HG02938 (cell line): ENCODE measurements at regions not wholly inside any gene's neighbourhood (a gene's known extent, or its start where the extent isn't known, plus 50 kb on each side); places are given as distances from the start of the nearest gene placed in this dataset.

ENCODE experiments used
- ATAC-seq: cut with Tn5 transposase; IDR thresholded peaks from one replicate; pipeline ENCODE4 v1.9.1; 2021; ENCODE audit warnings: mild to moderate bottlenecking, moderate library complexity; ENCODE audit not compliant: unreplicated experiment

DNA sequence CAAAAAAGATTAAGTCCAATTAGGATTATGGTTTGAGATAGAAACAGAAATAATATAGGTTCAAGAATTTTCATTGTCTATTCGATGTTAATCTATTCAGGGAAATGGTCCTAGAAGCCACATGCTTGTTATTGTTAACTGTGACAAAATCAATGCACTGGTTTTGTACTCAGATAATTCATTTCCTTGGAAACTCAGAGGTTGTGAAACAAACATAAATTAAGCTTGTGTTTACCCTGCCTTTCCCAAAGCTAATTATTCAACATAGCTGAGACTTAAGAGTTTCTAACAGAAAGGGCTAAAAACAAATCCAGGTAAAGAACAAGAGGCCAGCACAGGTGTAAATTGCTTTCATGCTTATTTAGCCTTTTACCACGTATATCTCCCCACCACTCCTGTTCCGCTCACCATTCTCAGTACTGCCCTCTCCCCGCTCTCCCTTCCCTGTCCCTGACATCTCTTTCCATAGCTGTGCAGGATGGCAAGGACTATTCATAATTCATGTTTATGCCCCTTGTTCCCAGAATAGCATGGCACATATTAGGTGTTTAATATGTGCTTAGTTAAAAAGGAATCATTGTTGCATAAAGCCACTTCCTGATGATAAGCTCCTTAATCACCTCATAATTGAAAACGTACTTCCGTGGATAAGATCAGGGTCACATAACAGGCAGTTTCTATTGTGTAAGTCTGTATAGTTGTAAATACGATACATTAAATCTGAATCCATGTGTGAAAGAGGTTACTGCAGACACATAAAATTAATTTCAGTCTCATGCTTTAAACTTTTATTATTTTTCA lies 131.8 kb upstream of the USP15 start:
- no peak for ATAC-seq

DNA sequence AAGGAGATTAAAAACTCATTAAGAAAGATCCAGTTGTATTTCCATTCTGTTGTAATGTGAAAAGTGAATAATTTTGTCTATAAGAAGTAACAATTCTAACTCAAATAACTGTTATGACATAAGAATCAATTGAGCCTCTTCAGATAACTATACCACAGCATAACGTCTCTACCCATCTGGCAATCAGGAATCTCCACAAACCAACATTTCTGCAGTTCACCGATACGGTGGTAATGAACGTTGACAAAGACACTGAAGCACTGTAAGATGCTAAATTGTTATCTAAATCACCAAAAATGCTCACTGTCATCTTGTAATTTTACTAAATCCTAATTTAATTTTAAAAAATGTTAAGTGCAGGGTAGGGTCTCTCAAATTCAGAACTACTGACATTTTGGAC lies 130.9 kb upstream of the USP15 start:
- ATAC-seq: no peak

DNA sequence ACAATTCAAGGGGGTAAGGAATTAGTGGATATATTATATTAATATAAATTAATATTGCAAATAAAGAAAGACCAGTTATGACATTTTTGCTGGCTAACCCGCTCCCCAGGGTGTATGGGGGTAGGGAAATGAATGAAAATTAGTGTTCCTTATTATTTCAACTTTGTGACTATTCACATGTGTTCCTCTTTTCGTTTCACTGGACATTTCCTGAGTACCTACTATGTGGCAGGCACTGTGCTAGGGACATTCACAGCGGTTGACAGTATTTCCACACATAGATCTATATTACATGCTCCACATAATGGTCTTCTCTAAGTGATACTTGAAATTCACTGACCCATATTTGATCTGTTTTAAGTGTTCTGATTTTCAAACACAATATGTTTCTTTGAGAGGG lies 129.8 kb upstream of the USP15 start:
- ATAC-seq: no peak

DNA sequence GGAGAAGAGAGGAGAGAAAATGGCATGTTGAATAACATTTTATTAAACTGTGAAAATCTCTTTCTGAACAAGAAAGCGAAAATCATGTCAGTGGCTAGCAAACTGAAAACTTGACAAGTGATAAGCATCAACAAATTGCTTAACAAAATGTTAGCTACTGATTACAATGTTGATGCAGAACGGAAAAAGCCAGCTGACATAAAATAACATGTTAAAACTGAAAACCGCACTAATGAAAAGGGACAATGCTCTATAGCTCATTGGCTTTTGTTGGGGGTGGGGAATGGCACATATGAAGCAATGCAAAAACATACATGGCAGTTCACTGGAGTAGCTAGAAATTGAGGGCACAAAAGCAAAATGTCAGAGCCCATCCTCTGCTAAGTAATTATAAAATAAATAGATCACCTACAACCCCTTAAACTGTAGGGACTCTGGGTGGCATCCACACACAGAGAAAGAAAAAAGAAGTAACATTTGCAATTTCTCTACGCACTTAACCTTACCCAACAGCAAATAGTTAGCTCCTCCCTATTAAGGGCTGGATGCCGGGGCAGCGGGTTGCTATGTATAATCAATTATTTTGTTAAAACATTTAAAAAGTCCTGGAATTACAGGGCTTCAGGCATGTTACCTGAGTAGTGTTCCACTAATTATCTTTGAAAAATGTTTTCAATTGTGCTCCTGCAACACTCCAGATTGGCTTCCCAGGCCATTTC lies 129.2 kb upstream of the USP15 start:
- ATAC-seq: no peak

DNA sequence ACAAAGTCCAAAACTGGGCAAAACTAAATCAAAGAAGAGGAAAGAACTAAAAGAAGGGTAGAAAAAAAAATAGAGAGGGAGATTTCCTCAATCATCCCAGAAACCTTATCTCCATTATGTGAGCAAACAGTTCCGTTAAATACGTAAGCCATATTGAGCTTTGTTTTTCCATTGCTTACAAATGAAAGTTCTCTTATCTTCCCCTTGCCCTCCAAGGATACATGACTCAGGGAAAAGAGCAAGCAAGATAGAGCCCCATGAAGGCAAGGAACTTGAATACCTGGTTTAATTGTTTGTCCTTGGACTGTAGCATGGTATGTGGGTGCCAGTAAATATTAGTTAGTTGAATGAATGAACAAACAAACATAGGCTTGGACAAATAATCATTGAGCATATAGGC lies 126.8 kb upstream of the USP15 start:
- no peak for ATAC-seq

DNA sequence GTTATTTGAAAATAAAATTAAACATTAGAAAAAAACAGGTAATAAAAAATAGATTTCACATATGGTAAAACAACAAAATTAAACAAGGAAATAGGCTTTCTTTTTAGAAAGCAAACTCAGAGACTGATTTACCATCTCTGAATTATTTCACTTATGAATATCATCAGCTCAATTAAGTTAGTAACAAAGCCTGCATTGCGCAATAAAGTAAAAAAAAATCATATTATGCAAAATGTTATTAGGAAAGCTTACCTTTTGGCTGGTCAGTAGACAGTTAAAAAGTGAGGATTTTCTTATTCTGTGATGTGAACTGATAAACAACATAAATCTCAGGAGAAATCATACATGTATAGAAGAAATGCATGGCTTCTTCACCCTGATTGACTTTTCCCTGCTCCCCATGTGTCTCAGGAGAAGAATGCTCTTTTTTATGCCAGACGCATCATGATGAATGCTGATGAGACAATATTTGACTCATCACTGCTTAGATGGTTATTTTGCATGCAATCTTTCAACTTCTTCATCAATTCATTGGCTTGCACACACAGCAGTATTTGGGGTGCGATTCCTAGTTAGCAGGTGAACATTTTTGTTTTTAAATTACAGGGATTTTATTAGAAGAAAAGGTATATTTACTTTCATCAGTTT lies 124.5 kb upstream of the USP15 start:
- ATAC-seq: no peak

DNA sequence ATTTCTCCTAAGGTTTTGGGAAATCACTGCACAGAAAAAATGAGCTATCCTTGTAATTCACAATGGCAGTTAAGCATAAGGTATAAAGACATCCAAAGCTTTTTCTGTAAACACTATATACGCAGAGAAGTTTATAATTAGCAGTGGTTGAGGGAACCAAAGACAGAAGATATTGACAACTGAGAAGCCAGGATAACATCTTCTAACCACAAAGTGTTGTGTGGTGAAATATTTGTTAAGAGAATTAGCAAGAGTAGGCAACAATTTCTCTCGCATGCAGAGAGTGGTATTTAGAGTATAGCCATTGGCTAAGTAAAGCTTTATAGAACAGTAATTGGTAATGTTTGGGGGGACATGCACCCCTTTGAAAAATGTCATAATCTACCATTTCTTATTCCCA lies 123.7 kb upstream of the USP15 start:
- ATAC-seq: no peak

DNA sequence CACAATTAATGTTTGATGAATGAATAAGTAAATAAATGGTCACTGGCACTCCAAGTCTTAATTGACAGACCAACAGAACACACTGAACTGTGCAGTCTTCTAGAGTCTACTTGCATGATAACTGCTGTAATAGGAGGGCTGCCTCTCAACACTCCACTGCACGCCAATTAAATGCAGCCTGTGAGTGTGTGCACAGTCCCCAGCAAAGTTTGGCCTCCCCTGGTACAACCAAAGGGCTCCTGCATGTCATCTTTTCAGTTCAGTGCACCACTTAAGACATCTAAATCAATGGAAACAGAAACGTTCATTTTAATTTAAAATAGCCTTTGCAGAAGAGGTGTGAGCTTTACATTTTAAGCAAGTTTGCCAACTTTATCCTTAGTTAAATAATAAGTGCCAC lies 121.7 kb upstream of the USP15 start:
- no peak for ATAC-seq

DNA sequence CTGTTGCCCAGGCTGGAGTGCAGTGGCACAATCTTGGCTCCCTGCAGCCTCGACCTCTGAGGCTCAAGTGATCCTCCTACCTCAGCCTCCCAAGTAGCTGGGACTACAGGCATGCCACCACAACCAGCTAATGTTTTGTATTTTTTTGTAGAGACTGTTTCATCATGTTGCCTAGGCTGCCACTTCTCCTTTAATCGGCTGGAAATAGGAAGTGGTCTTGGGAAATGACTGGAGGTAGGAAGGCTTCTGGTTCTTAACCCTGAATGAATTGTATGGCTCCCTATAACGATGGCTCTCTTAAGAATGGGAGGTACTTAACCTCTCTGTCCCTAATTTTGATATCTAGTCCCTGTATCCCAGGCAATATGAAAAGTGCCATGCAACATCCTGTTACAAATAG lies 113.9 kb upstream of the USP15 start:
- no peak for ATAC-seq

DNA sequence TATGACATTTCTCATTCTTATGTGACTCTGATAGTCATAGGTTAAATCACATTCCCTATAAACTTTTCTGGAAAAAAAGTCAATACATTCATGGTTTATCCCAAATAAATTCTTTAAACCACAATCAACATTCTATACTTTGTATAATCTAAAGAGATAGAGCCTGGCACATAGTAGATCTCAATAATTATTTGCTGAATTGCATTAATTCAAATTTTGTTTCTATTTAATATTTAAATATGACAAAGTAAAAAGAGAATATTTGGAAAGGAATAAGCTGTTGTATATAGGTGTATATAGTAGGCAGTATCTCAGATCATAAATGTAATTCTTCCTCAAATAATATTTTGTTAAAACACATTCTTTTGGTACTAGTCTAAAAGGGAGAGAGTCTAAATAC lies 102.2 kb upstream of the USP15 start:
- ATAC-seq: no peak

DNA sequence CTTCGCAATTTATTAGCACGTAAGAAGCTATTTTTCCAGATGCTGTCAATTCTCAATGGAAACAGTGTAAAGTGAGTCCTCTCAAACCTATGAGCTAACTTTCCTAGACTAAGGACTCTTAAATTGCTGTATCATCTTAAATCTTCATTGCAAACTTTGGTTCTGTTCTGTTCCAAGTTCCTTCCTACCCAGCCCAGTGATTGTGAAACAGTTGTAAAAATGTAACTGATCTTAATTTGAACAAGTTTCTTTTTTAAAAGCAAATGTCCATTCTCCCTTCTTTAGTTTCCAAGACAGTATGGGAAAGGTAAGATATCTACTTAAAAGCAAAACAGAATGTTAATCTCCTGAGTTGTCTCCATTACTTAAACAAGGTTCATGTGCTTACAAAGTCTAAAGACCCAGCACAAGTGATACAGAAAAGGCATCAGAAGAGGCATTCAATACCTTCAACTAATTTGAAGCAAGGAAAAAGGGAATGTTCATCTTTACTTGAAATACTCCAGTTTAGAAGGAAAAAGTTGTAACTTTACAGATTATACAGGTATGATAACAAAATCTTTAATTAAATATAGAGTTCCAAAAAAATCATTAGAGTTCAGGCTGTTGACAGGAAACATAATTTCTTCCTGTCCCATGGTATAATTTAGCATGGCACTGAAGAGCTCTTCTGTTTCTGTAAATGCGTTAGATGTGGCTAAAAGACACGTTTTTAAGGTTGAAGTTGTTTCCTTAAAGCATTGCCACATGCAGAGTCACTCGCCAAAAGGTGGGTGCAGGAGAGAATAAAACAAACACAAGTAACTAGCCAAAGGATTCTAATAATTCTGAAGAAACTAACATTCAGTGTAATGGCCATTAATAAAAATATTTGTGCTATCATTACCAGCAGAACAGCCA lies 101.5 kb upstream of the USP15 start:
- no peak for ATAC-seq

DNA sequence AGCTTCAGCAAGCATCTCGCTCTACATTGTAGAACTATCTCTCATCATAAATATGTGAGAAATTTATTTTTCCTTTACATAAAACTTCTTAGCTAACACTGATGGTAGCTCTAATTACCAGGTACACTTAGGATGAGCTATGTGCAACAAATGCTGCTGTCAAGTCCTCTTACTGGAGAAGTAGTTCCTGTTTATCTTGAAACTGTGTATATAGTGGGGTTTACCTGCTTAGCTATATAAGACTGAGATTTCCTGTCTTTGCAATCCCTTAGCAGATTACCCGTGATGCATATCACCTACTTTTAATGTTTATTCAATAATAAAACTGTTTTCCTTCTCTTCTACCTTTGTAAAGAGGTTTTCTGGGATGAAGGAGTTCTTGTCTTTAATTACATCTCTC lies 98.0 kb upstream of the USP15 start:
- no peak for ATAC-seq

DNA sequence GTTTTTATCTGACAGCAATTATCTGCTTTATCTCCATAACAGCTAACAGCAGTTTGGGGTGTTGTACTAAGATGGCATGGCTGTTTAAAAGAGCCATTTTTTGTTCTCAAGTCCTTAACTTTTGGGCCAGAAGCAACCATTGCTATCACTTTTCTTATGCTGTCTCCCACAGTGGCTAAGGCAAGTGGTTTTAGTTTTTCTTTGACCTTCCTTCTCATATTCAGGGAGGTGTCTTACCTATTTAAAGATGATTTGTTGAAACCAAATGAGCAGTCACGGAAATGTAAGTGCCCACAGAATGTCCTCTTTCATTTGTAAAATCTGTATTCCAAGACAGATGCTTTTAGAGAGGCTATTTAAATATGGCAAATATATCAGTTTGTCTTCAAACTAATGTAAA lies 96.8 kb upstream of the USP15 start:
- ATAC-seq: no peak

DNA sequence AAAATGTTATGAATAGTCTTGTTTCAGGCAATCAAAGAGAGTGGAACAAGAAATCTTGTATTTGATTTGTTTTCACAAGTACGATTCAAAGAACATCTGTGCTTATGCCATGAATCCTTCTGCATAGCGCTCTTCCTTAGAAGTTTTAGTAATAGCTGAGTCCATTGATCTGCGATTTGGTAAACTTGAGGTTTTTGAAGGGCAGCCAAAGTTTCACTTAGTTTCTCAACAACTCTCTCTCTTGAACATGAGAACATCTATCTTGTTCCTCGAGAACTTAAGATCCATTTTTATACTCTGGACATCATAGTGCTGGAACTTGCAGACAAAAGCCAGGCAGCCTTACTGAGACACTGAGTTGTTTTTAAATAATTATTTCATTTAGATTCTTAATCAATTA lies 96.2 kb upstream of the USP15 start:
- ATAC-seq: no peak

DNA sequence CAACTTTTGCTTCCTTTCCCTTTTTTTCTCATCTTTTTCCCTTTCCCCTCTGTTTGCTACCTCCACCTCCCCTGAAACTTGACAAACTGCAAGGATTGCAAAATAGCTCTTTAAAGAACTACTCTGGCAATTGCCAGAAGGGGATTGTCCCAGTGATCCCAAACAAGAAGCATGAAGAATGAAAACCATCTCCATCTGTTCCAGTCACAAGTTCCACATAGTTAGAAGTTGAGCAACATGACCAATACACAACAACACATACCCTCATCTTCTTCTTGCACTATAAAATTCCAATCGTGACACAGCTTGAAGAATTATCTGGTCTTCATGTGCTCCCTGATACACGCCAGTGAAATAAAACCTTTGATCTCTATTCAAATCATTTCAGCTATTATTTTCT lies 93.7 kb upstream of the USP15 start:
- no peak for ATAC-seq

DNA sequence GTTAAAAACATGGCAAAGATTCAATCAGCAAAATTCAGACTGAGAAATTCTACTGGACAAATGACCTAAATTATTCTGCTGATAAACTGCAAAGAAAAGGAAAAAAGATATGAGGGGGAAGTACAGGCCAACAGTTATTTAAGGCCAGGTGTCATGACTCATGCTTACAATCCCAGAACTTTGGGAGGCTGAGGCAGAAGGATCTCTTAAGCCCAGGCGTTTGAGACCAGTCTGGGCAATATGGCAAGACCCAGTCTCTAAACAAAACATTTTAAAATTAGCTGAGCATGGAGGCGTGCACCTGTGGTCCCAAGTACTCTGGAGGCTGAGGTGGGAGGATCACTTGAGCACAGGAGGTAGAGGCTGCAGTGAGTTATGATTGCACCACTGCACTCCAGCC lies 91.8 kb upstream of the USP15 start:
- ATAC-seq: no peak

DNA sequence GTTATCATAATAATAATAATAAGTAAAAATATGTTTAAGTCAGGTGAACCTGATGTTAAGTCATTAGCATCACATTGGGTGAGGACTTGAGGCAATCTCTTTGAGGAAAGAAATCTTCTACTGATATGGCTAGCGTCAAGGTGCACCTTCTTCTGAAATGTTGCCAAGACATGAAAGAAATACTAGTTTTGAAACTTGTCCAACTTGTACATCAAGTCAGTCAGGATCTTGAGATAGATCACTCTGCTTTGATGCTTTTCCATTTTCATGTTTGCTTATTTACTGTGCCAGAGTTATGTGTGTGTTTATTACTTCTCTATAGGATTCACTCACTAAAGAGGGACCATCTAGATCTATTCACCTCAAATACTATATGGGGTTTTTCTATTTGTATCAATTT lies 90.0 kb upstream of the USP15 start:
- ATAC-seq: no peak

DNA sequence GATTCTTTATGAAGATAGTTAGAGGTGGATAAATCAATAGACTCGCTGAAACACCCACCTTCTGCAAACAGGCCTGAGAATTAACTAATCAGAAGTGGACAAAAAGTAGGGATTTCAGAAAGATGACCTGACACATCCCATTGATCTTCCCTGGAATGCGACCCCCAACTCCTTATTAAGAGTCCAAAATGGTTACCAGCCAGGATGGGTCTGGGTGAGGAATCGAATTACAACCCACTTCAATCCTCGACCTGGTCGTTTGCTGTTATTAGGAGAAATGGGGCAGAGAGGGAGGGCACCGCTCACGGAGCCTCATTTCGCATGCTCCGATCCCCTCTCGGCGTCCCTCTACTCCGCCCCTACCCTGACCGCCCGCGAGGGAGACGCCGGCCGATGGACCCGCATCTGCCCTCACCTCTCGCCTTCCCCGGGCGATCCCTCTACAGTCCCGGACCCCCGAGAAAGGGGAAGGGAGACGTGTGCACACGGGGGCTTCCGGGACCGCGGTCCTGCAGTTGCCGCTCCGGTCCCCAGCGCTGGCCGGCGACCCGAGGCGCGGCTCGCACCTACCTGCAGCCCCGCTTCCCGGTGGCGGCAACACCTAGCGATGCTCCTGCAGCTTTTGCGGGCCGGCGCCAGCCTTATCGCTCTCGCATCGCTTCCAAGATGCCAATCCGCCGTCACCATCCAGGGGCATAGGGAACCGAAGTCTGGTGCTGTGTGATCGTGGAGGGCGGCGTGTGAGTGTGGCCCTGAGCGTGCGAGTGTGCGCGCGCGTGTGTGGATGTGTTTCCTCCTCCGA lies 69.3 kb upstream of the USP15 start:
- no peak for ATAC-seq

DNA sequence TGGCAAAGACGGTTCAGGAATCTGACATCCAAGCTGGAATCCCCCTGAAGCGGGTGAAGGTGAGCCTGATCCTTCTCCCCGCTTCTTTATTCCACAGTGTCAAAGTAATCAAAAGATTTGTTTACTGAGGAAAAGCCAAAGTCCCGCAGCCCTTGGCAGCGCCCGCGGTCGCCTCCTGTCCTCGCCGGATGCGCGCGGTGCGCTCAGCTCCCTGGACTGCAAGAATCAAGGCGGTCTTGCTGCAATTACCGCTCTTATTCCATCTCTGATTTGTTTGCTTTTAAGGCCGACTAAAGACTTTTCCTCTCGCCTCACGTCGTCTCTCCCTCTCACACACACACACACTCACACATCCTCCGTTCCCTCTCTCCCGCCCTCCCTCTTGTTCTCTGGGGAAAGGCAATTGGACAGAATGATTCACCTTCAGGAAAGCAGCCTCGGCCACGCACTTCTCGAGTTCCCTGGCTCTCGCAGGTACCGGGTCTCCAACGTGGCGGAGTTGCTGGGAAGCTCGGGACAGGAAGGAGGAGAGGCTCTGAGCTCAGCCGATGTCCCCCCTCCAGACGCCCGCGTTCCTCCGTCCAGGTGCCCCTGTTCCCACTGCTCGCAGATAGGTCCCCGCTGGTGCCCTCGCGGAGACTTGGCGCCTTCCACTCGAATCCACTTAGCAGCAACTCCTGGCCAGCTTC lies 68.6 kb upstream of the USP15 start:
- ATAC-seq: no peak
